ENCODE measurements at regions not wholly inside any gene's neighbourhood (a gene's known extent, or its start where the extent isn't known, plus 50 kb on each side); places are given as distances from the start of the nearest gene placed in this dataset.

GRCh38 chr20:24718277-24718676 is 230.8 kb upstream of the CST7 start:
- Histone ChIP-seq H3K14ac (ENCODE audit: low read length) (no peak overlapping the region), H2AFZ (ENCODE audit: low read length) (no peak overlapping the region), H3K27ac (replicated peaks; ENCODE audit: low read length) (no peak overlapping the region), H3K4ac (ENCODE audit: low read length) (no peak overlapping the region), H3K18ac (ENCODE audit: low read length) (no peak overlapping the region), H3K27me3 (ENCODE audit: control insufficient read depth in 3 of 3, insufficient read depth in 3 of 3, low read depth in 1 of 3, low read length in 3 of 3) (no peaks in the 10 kb centered on the region), H4K91ac (ENCODE audit: low read depth, low read length, poor library complexity) (no peak overlapping the region), H3K36me3 (replicated peaks in 1 of 2; ENCODE audit: control insufficient read depth in 2 of 2, insufficient read depth in 2 of 2, low read length in 2 of 2) (no peaks in the 10 kb centered on the region), H3K9ac (ENCODE audit: low read depth, low read length, poor library complexity) (no peak overlapping the region), H2BK12ac (ENCODE audit: low read length) (no peak overlapping the region), H3K4me2 (ENCODE audit: insufficient read depth, low read length, poor library complexity, severe bottlenecking) (no peak overlapping the region), H4K8ac (ENCODE audit: low read depth, low read length) (no peak overlapping the region), H2BK15ac (ENCODE audit: low read length) (no peak overlapping the region), H2BK5ac (ENCODE audit: low read length) (no peak overlapping the region), H3K4me3 (ENCODE audit: low read length in 2 of 2) (no peak overlapping the region), H2AK5ac (ENCODE audit: low read depth, low read length) (no peak overlapping the region), H3K9me3 (replicated peaks in 1 of 2; ENCODE audit: control insufficient read depth in 2 of 2, insufficient read depth in 1 of 2, low read depth in 1 of 2, low read length in 2 of 2) (no peaks in the 10 kb centered on the region), H2BK120ac (ENCODE audit: low read depth, low read length) (no peak overlapping the region), H3K23ac (ENCODE audit: low read depth, low read length, poor library complexity) (no peak overlapping the region), H3K79me1 (ENCODE audit: low read depth, low read length) (no peaks in the 10 kb centered on the region), H3K4me1 (ENCODE audit: control insufficient read depth in 2 of 2, insufficient read depth in 1 of 2, low read depth in 1 of 2, low read length in 2 of 2) (no peaks in the 10 kb centered on the region)
- WGBS, 2 donors (ENCODE audit: extremely low coverage in 2 of 2, insufficient read length in 2 of 2, insufficient replicate concordance in 1 of 2) = no CpG with 5 or more reads among the region's 2 CpGs
- no peak for DNase-seq (ENCODE audit: low spot score)

GRCh38 chr20:24718696-24719095 is 230.4 kb upstream of the CST7 start:
- no peak for DNase-seq (ENCODE audit: low spot score)
- H3K4me2 ChIP-seq (ENCODE audit: insufficient read depth, low read length, poor library complexity, severe bottlenecking) = no peak overlapping the region
- H3K9ac ChIP-seq (ENCODE audit: low read depth, low read length, poor library complexity) = no peak overlapping the region
- no peaks in the 10 kb centered on the region for H3K4me1 ChIP-seq (ENCODE audit: control insufficient read depth in 2 of 2, insufficient read depth in 1 of 2, low read depth in 1 of 2, low read length in 2 of 2)
- no peak overlapping the region for H3K23ac ChIP-seq (ENCODE audit: low read depth, low read length, poor library complexity)
- WGBS, 2 donors (ENCODE audit: extremely low coverage in 2 of 2, insufficient read length in 2 of 2, insufficient replicate concordance in 1 of 2) = no CpG with 5 or more reads among the region's 1 CpG
- H2AK5ac ChIP-seq (ENCODE audit: low read depth, low read length) = no peak overlapping the region
- H3K14ac ChIP-seq (ENCODE audit: low read length) = no peak overlapping the region
- H2BK5ac ChIP-seq (ENCODE audit: low read length) = no peak overlapping the region
- no peaks in the 10 kb centered on the region for H3K79me1 ChIP-seq (ENCODE audit: low read depth, low read length)
- H4K8ac ChIP-seq (ENCODE audit: low read depth, low read length) = no peak overlapping the region
- H3K36me3 ChIP-seq (replicated peaks in 1 of 2; ENCODE audit: control insufficient read depth in 2 of 2, insufficient read depth in 2 of 2, low read length in 2 of 2) = no peaks in the 10 kb centered on the region
- H2BK120ac ChIP-seq (ENCODE audit: low read depth, low read length) = no peak overlapping the region
- no peak overlapping the region for H2AFZ ChIP-seq (ENCODE audit: low read length)
- H2BK12ac ChIP-seq (ENCODE audit: low read length) = no peak overlapping the region
- no peak overlapping the region for H3K27ac ChIP-seq (replicated peaks; ENCODE audit: low read length)
- no peaks in the 10 kb centered on the region for H3K9me3 ChIP-seq (replicated peaks in 1 of 2; ENCODE audit: control insufficient read depth in 2 of 2, insufficient read depth in 1 of 2, low read depth in 1 of 2, low read length in 2 of 2)
- H3K18ac ChIP-seq (ENCODE audit: low read length) = peak overlapping the region; percentile 28
- no peak overlapping the region for H3K4me3 ChIP-seq (ENCODE audit: low read length in 2 of 2)
- H3K27me3 ChIP-seq (ENCODE audit: control insufficient read depth in 3 of 3, insufficient read depth in 3 of 3, low read depth in 1 of 3, low read length in 3 of 3) = no peaks in the 10 kb centered on the region
- no peak overlapping the region for H2BK15ac ChIP-seq (ENCODE audit: low read length)
- no peak overlapping the region for H3K4ac ChIP-seq (ENCODE audit: low read length)
- no peak overlapping the region for H4K91ac ChIP-seq (ENCODE audit: low read depth, low read length, poor library complexity)

GRCh38 chr20:24720957-24721356 is 228.1 kb upstream of the CST7 start:
- Histone ChIP-seq H2BK120ac (ENCODE audit: low read depth, low read length) (no peak overlapping the region), H2AK5ac (ENCODE audit: low read depth, low read length) (no peak overlapping the region), H3K4me1 (ENCODE audit: control insufficient read depth in 2 of 2, insufficient read depth in 1 of 2, low read depth in 1 of 2, low read length in 2 of 2) (no peaks in the 10 kb centered on the region), H3K27ac (replicated peaks; ENCODE audit: low read length) (no peak overlapping the region), H3K36me3 (replicated peaks in 1 of 2; ENCODE audit: control insufficient read depth in 2 of 2, insufficient read depth in 2 of 2, low read length in 2 of 2) (no peaks in the 10 kb centered on the region), H3K9me3 (replicated peaks in 1 of 2; ENCODE audit: control insufficient read depth in 2 of 2, insufficient read depth in 1 of 2, low read depth in 1 of 2, low read length in 2 of 2) (no peaks in the 10 kb centered on the region), H4K91ac (ENCODE audit: low read depth, low read length, poor library complexity) (no peak overlapping the region), H3K9ac (ENCODE audit: low read depth, low read length, poor library complexity) (no peak overlapping the region), H3K4me2 (ENCODE audit: insufficient read depth, low read length, poor library complexity, severe bottlenecking) (no peak overlapping the region), H2BK12ac (ENCODE audit: low read length) (no peak overlapping the region), H2AFZ (ENCODE audit: low read length) (no peak overlapping the region), H3K79me1 (ENCODE audit: low read depth, low read length) (no peaks in the 10 kb centered on the region), H4K8ac (ENCODE audit: low read depth, low read length) (no peak overlapping the region), H3K14ac (ENCODE audit: low read length) (no peak overlapping the region), H3K27me3 (ENCODE audit: control insufficient read depth in 3 of 3, insufficient read depth in 3 of 3, low read depth in 1 of 3, low read length in 3 of 3) (no peaks in the 10 kb centered on the region), H2BK5ac (ENCODE audit: low read length) (no peak overlapping the region), H2BK15ac (ENCODE audit: low read length) (no peak overlapping the region), H3K4ac (ENCODE audit: low read length) (no peak overlapping the region), H3K23ac (ENCODE audit: low read depth, low read length, poor library complexity) (no peak overlapping the region), H3K18ac (ENCODE audit: low read length) (no peak overlapping the region), H3K4me3 (ENCODE audit: low read length in 2 of 2) (no peak overlapping the region)
- WGBS, 2 donors (ENCODE audit: extremely low coverage in 2 of 2, insufficient read length in 2 of 2, insufficient replicate concordance in 1 of 2) = no CpG with 5 or more reads among the region's 4 CpGs
- DNase-seq (ENCODE audit: low spot score) = no peak

GRCh38 chr20:24721891-24722568 is 227.0 kb upstream of the CST7 start:
- Histone ChIP-seq H2BK5ac (ENCODE audit: low read length) (no peak overlapping the region), H3K14ac (ENCODE audit: low read length) (no peak overlapping the region), H3K9ac (ENCODE audit: low read depth, low read length, poor library complexity) (no peak overlapping the region), H2BK12ac (ENCODE audit: low read length) (no peak overlapping the region), H3K36me3 (replicated peaks in 1 of 2; ENCODE audit: control insufficient read depth in 2 of 2, insufficient read depth in 2 of 2, low read length in 2 of 2) (no peaks in the 10 kb centered on the region), H3K9me3 (replicated peaks in 1 of 2; ENCODE audit: control insufficient read depth in 2 of 2, insufficient read depth in 1 of 2, low read depth in 1 of 2, low read length in 2 of 2) (no peaks in the 10 kb centered on the region), H4K91ac (ENCODE audit: low read depth, low read length, poor library complexity) (no peak overlapping the region), H3K27ac (replicated peaks; ENCODE audit: low read length) (no peak overlapping the region), H2AFZ (ENCODE audit: low read length) (no peak overlapping the region), H2BK120ac (ENCODE audit: low read depth, low read length) (no peak overlapping the region), H3K23ac (ENCODE audit: low read depth, low read length, poor library complexity) (no peak overlapping the region), H3K4me1 (ENCODE audit: control insufficient read depth in 2 of 2, insufficient read depth in 1 of 2, low read depth in 1 of 2, low read length in 2 of 2) (no peaks in the 10 kb centered on the region), H3K4ac (ENCODE audit: low read length) (no peak overlapping the region), H3K27me3 (ENCODE audit: control insufficient read depth in 3 of 3, insufficient read depth in 3 of 3, low read depth in 1 of 3, low read length in 3 of 3) (no peaks in the 10 kb centered on the region), H3K4me3 (ENCODE audit: low read length in 2 of 2) (no peak overlapping the region), H3K79me1 (ENCODE audit: low read depth, low read length) (no peaks in the 10 kb centered on the region), H2BK15ac (ENCODE audit: low read length) (no peak overlapping the region), H3K4me2 (ENCODE audit: insufficient read depth, low read length, poor library complexity, severe bottlenecking) (no peak overlapping the region), H2AK5ac (ENCODE audit: low read depth, low read length) (no peak overlapping the region), H3K18ac (ENCODE audit: low read length) (no peak overlapping the region), H4K8ac (ENCODE audit: low read depth, low read length) (no peak overlapping the region)
- WGBS, 2 donors (ENCODE audit: extremely low coverage in 2 of 2, insufficient read length in 2 of 2, insufficient replicate concordance in 1 of 2) = no CpG with 5 or more reads among the region's 2 CpGs
- no peak for DNase-seq (ENCODE audit: low spot score)
